ENCODE measurements at regions not wholly inside any gene's neighbourhood (a gene's known extent, or its start where the extent isn't known, plus 50 kb on each side); places are given as distances from the start of the nearest gene placed in this dataset.
A peak's percentile ranks its signal among the peaks of the same experiment; 100 is the strongest.
"Not testable (repeated sequence)": the region's sequence is repeated elsewhere in the genome, so short reads cannot be mapped to it uniquely, and the experiment has no call there.

GRCh38 chr22:33971561-33971961, 51.3 kb upstream of the LARGE1 start:
- no peak for DNase-seq (ENCODE audit: low read depth in 4 of 4, low spot score in 2 of 4)

- no peak for DNase-seq (ENCODE audit: low read depth in 4 of 4, low spot score in 2 of 4)
Measured at GRCh38 chr22:33975841-33976240, 55.6 kb upstream of the LARGE1 start.

GRCh38 chr22:33983558-33983957, 63.3 kb upstream of the LARGE1 start:
- no peak for DNase-seq (ENCODE audit: low read depth in 4 of 4, low spot score in 2 of 4)

GRCh38 chr22:33984211-33984610, 63.9 kb upstream of the LARGE1 start:
- no peak for DNase-seq (ENCODE audit: low read depth in 4 of 4, low spot score in 2 of 4)

GRCh38 chr22:33984656-33985285, 64.5 kb upstream of the LARGE1 start:
- DNase-seq (ENCODE audit: low read depth in 4 of 4, low spot score in 2 of 4) = no peak

- no peak for DNase-seq (ENCODE audit: low read depth in 4 of 4, low spot score in 2 of 4)
Measured at GRCh38 chr22:33985506-33985905, 65.2 kb upstream of the LARGE1 start.

GRCh38 chr22:33986167-33986771, 66.0 kb upstream of the LARGE1 start:
- DNase-seq (ENCODE audit: low read depth in 4 of 4, low spot score in 2 of 4) = no peak

GRCh38 chr22:33986954-33987353, 66.7 kb upstream of the LARGE1 start:
- DNase-seq (ENCODE audit: low read depth in 4 of 4, low spot score in 2 of 4) = no peak

GRCh38 chr22:33989263-33989662, 69.0 kb upstream of the LARGE1 start:
- DNase-seq (ENCODE audit: low read depth in 4 of 4, low spot score in 2 of 4) = not testable (repeated sequence)

- DNase-seq (ENCODE audit: low read depth in 4 of 4, low spot score in 2 of 4) = no peak
Measured at GRCh38 chr22:33991620-33992019, 71.3 kb upstream of the LARGE1 start.

GRCh38 chr22:33996824-33997223, 76.5 kb upstream of the LARGE1 start:
- no peak for DNase-seq (ENCODE audit: low read depth in 4 of 4, low spot score in 2 of 4)

GRCh38 chr22:34000879-34001526, 80.7 kb upstream of the LARGE1 start:
- no peak for DNase-seq (ENCODE audit: low read depth in 4 of 4, low spot score in 2 of 4)

GRCh38 chr22:34001701-34002466, 81.6 kb upstream of the LARGE1 start:
- DNase-seq (ENCODE audit: low read depth in 4 of 4, low spot score in 2 of 4) = no peak

GRCh38 chr22:34004058-34004457, 83.8 kb upstream of the LARGE1 start:
- DNase-seq (ENCODE audit: low read depth in 4 of 4, low spot score in 2 of 4) = no peak

GRCh38 chr22:34010259-34010658, 90.0 kb upstream of the LARGE1 start:
- DNase-seq (ENCODE audit: low read depth in 4 of 4, low spot score in 2 of 4) = no peak

- DNase-seq (ENCODE audit: low read depth in 4 of 4, low spot score in 2 of 4) = no peak
Measured at GRCh38 chr22:34015642-34016041, 95.4 kb upstream of the LARGE1 start.

- DNase-seq (ENCODE audit: low read depth in 4 of 4, low spot score in 2 of 4) = no peak
Measured at GRCh38 chr22:34017205-34017604, 96.9 kb upstream of the LARGE1 start.

- DNase-seq (ENCODE audit: low read depth in 4 of 4, low spot score in 2 of 4) = no peak
Measured at GRCh38 chr22:34019190-34019845, 99.0 kb upstream of the LARGE1 start.

GRCh38 chr22:34035209-34035608, 114.9 kb upstream of the LARGE1 start:
- no peak for DNase-seq (ENCODE audit: low read depth in 4 of 4, low spot score in 2 of 4)

GRCh38 chr22:34036931-34037330, 116.7 kb upstream of the LARGE1 start:
- peak in 3 of 4 donors; percentile 11 to 56 (median 24) for DNase-seq (ENCODE audit: low read depth in 4 of 4, low spot score in 2 of 4)

All from left renal cortex interstitium (tissue), 4 donors.